ENCODE measurements at regions not wholly inside any gene's neighbourhood (a gene's known extent, or its start where the extent isn't known, plus 50 kb on each side); places are given as distances from the start of the nearest gene placed in this dataset.
"Not testable (repeated sequence)": the region's sequence is repeated elsewhere in the genome, so short reads cannot be mapped to it uniquely, and the experiment has no call there.

DNA sequence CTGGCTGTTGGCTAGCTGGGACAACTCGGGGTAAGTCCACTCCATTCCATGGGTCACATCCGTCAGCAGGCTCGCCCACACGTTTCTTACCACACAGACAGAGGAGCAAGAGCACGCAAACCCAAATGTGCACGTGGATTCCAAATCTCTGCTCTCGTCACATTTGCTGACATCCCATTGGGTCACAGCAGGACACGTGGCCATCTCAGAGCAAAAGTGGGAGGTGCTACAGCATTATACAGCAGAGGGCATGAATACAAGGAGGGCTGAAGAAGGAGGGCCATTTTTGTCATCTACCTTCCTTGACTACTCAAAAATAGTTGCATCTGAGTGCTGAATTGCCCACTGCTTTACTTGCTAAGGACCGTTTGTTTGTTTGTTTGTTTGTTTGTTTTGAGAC is 84.7 kb downstream of the RBBP6 start:
- H3K36me3 Mint-ChIP-seq (ENCODE audit: low read depth): no peaks in the 10 kb centered on the region
- intact Hi-C loops (cut with micrococcal nuclease): no loop called here
- H3K27me3 Mint-ChIP-seq (ENCODE audit: low read depth): peaks cover 6% of the 10 kb centered on the region
- H3K27ac Mint-ChIP-seq: no peak overlapping the region
- H3K9me3 Mint-ChIP-seq: no peaks in the 10 kb centered on the region
- no peaks in the 10 kb centered on the region for H3K4me1 Mint-ChIP-seq (ENCODE audit: low read depth)
- no peak for DNase-seq (ENCODE audit: low spot score)
- no peak overlapping the region for H3K4me3 Mint-ChIP-seq (ENCODE audit: low read depth)

DNA sequence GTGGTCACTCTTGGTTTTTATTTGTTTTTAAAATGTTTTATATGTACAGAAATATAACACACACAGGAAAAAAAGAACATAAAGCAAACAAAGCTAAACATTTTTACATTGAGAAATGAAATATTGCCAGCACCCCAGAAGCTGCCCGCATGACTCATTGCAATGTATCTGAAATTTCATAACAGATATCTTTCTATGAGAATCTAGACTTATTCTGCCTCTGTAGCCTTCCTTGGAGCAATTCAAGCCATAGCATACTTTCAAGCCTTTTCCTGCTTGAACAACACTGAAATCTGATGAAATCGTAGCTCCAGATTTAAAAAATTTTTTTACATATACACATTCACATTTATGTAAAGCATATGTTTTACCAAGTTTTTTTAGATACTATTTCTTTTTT is 86.9 kb downstream of the RBBP6 start:
- Mint-ChIP-seq H3K27ac (no peak overlapping the region), H3K4me1 (ENCODE audit: low read depth) (no peaks in the 10 kb centered on the region), H3K27me3 (ENCODE audit: low read depth) (peaks cover 6% of the 10 kb centered on the region), H3K4me3 (ENCODE audit: low read depth) (no peak overlapping the region), H3K36me3 (ENCODE audit: low read depth) (no peaks in the 10 kb centered on the region), H3K9me3 (no peaks in the 10 kb centered on the region)
- intact Hi-C loops (cut with micrococcal nuclease): no loop called here
- no peak for DNase-seq (ENCODE audit: low spot score)

DNA sequence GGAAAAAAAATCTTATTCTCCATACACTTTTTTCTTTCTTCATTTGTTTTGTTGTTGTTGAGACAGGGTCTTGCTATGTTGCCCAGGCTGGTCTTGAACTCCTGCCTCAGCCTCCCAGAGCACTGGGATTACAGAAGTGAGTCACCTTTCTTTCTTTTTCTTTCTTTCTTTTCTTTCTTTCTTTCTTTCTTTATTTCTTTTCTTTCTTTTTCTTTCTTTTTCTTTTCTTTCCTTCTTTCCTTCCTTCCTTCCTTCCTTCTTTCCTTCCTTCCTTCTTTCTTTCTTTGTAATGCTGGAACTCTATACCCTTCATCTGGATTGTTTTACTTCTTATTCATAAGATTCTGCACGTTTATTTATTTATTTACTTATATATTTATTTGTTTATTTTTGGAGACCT is 94.5 kb upstream of the TNRC6A start:
- Mint-ChIP-seq H3K27me3 (ENCODE audit: low read depth) (peaks cover 3% of the 10 kb centered on the region), H3K36me3 (ENCODE audit: low read depth) (no peaks in the 10 kb centered on the region), H3K9me3 (no peaks in the 10 kb centered on the region), H3K27ac (no peak overlapping the region), H3K4me1 (ENCODE audit: low read depth) (no peaks in the 10 kb centered on the region), H3K4me3 (ENCODE audit: low read depth) (no peak overlapping the region)
- intact Hi-C loops (cut with micrococcal nuclease): no loop called here
- DNase-seq (ENCODE audit: low spot score): no peak

DNA sequence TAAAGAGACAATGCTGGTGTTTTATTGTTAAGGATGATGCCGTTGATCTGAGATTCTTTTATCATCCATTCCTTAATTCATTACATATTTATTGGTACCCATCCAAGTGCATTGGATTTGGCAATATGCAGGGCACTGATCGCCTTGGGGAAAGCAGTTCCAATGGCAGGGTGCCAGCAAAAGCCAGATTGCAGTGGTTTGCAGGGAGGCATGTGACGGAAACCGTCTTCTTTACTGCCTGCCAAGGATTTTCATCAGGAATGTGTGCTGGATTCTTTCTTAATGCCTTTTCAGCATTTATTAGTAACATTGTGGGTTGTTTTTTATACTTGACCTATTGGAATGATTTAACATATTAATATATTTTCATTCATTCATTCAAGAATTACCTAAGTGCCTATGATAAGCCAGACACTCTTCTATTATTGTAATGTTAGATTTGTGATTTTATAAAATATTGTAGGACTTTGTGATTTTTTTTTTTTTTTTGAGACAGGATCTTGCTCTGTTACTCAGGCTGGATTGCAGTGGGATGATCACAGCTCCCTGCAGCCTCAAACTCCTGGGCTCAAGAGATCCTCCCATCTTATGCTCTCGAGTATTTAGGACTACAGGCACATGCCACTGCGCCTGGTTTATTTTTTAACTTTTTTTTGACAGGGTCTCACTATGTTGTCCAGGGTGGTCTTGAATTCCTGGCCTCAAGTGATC is 93.4 kb upstream of the TNRC6A start:
- Mint-ChIP-seq H3K27ac (no peak overlapping the region), H3K9me3 (no peaks in the 10 kb centered on the region), H3K36me3 (ENCODE audit: low read depth) (no peaks in the 10 kb centered on the region), H3K4me3 (ENCODE audit: low read depth) (no peak overlapping the region), H3K4me1 (ENCODE audit: low read depth) (no peaks in the 10 kb centered on the region), H3K27me3 (ENCODE audit: low read depth) (no peaks in the 10 kb centered on the region)
- DNase-seq (ENCODE audit: low spot score): no peak
- intact Hi-C loops (cut with micrococcal nuclease): no loop called here

DNA sequence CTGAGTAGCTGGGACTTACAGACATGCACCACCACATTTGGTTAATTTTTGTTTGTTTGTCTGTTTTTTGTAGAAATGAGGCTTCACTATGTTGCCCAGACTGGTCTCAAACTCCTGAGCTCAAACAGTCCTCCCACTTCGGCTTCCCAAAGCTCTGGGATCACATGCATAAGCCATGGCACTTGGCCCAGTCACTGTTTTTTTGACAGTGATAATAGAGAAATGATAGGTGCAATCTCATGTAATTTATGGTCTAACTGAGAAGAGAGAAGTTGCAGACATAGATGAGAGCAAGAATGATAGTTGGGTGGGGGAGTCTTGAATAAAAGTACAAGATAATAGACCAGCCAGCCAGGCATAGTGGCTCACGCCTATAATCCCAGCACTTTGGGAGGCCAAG is 89.7 kb upstream of the TNRC6A start:
- no peak overlapping the region for H3K4me3 Mint-ChIP-seq (ENCODE audit: low read depth)
- no peak for DNase-seq (ENCODE audit: low spot score)
- no peaks in the 10 kb centered on the region for H3K36me3 Mint-ChIP-seq (ENCODE audit: low read depth)
- H3K4me1 Mint-ChIP-seq (ENCODE audit: low read depth): no peaks in the 10 kb centered on the region
- no peaks in the 10 kb centered on the region for H3K9me3 Mint-ChIP-seq
- H3K27ac Mint-ChIP-seq: no peak overlapping the region
- intact Hi-C loops (cut with micrococcal nuclease): no loop called here
- no peaks in the 10 kb centered on the region for H3K27me3 Mint-ChIP-seq (ENCODE audit: low read depth)

DNA sequence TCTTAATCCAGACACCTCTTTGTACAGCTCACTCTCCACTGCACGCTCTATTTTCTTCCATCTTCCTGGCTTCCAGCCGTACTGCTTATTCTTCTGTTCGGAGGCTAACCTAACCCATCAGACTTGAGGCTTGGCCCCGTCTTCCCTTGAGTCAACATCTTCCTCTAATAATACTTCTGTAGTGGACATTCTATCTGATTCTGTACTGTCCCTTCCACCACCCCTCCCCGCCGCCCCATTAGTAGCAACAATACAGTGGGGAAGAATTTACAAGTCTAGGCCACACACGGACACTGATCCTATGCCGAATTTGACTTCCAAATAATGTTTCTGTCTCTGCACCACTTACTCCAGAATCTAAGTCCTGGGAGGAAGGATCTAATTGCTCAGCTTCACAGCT is 86.0 kb upstream of the TNRC6A start:
- intact Hi-C loops (cut with micrococcal nuclease): no loop called here
- no peak for DNase-seq (ENCODE audit: low spot score)
- no peaks in the 10 kb centered on the region for H3K9me3 Mint-ChIP-seq
- no peak overlapping the region for H3K4me3 Mint-ChIP-seq (ENCODE audit: low read depth)
- H3K27me3 Mint-ChIP-seq (ENCODE audit: low read depth): peaks cover 5% of the 10 kb centered on the region
- H3K27ac Mint-ChIP-seq: no peak overlapping the region
- H3K36me3 Mint-ChIP-seq (ENCODE audit: low read depth): no peaks in the 10 kb centered on the region
- no peaks in the 10 kb centered on the region for H3K4me1 Mint-ChIP-seq (ENCODE audit: low read depth)

DNA sequence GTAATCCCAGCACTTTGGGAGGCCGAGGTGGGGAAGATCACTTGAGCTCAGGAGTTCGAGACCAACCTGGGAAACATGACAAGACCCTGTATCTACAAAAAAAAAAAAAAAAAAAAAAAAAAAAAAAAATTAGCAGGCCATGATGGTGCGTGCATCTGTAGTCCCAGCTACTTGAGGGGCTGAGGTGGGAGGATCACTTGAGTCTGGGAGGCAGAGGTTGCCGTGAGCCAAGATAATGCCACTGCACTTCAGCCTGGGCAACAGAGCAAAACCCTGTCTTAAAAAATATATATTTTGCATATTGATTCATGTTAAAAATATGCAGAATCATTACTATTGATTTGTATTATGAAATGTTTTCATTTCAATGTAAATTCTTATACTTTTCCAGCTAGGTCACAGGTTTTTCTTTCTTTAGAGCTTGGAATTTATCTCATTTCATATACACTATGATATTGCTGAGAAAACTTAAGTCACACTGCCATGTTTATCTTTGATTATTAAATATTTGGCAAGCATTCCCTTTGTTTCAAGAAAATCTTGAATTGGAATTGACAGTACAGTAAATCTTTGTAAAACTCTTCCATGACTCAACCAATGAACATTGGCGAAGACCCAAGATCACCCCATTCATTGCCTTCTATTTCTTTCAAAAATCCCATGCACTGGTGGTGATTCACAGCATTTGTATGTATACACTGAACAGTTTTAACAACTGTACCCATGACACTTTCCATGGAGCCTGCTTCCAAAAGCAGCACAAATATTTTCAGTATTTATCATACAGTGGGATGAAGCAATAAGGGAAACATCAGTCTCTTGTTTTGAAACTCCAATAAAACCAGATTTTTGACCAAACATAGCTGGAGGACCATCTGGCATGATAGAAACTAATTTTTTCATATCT is 83.5 kb upstream of the TNRC6A start:
- peaks cover 5% of the 10 kb centered on the region for H3K27me3 Mint-ChIP-seq (ENCODE audit: low read depth)
- no peaks in the 10 kb centered on the region for H3K9me3 Mint-ChIP-seq
- intact Hi-C loops (cut with micrococcal nuclease): no loop called here
- no peak overlapping the region for H3K27ac Mint-ChIP-seq
- H3K36me3 Mint-ChIP-seq (ENCODE audit: low read depth): no peaks in the 10 kb centered on the region
- DNase-seq (ENCODE audit: low spot score): no peak
- H3K4me3 Mint-ChIP-seq (ENCODE audit: low read depth): no peak overlapping the region
- H3K4me1 Mint-ChIP-seq (ENCODE audit: low read depth): no peaks in the 10 kb centered on the region

DNA sequence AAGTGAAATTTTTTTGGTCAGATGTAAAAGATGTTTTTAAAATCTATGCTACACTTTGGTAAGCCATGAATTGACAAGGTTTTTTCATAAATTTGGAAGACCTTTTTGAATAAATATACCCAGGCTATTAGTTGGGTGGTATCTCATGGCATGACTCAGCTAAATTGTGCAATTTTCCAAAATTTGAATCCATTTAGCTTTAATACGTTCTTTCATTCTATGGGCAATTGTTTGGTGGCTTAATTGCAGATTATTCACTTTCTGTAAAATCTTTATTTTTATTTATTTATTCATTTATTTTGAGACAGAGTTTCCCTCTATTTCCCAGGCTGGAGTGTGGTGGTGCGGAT is 82.8 kb upstream of the TNRC6A start:
- no peak for DNase-seq (ENCODE audit: low spot score)
- Mint-ChIP-seq H3K27ac (no peak overlapping the region), H3K9me3 (no peaks in the 10 kb centered on the region), H3K36me3 (ENCODE audit: low read depth) (no peaks in the 10 kb centered on the region), H3K27me3 (ENCODE audit: low read depth) (peaks cover 5% of the 10 kb centered on the region), H3K4me3 (ENCODE audit: low read depth) (no peak overlapping the region), H3K4me1 (ENCODE audit: low read depth) (no peaks in the 10 kb centered on the region)
- intact Hi-C loops (cut with micrococcal nuclease): no loop called here

DNA sequence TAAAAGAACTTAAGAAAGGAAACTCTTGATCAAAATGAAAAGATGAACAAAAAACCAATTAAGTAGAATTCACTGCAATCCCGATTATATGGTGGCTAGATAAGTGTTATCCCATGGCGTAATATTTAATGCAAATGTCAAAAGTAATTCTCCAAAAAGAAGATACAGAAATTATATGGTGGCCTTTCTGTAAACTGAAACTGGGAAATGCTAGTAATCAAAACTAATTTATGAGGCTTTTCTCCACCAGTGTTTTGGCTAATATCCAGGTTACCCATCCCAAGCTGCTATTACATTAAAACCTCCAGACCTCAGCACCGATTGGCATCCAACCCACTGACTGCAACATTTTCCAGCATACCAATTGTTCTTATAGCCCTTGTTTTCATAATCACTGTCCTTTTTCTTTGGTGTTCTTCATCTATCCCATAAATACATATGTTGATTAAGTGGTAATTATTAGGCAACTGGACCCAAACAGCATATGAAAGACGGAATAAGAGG is 77.2 kb upstream of the TNRC6A start:
- Mint-ChIP-seq H3K36me3 (ENCODE audit: low read depth) (no peaks in the 10 kb centered on the region), H3K27me3 (ENCODE audit: low read depth) (peaks cover 5% of the 10 kb centered on the region), H3K27ac (no peak overlapping the region), H3K9me3 (no peaks in the 10 kb centered on the region), H3K4me1 (ENCODE audit: low read depth) (peaks cover 1% of the 10 kb centered on the region), H3K4me3 (ENCODE audit: low read depth) (no peak overlapping the region)
- DNase-seq (ENCODE audit: low spot score): no peak
- intact Hi-C loops (cut with micrococcal nuclease): no loop called here

DNA sequence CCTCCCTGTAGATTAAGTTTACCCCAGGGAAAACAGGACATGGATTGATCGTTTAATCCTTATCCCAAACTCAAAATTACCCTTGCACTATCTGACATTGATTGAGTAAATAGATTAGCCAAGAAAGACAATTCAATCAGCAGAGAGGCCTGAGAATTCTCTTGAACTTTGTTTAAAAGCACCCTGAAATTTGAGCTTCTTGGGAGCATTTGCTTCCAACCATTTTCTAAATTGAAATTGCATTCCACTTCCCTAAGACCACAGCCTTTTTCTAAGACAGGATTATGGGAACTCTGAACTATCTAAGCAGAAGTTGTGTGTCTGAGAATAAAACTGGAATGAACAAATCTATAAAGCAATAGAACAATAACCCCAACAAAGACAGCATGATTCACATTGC is 76.6 kb upstream of the TNRC6A start:
- Mint-ChIP-seq H3K4me1 (ENCODE audit: low read depth) (peaks cover 1% of the 10 kb centered on the region), H3K27me3 (ENCODE audit: low read depth) (peaks cover under 1% of the 10 kb centered on the region), H3K27ac (no peak overlapping the region), H3K36me3 (ENCODE audit: low read depth) (no peaks in the 10 kb centered on the region), H3K4me3 (ENCODE audit: low read depth) (no peak overlapping the region), H3K9me3 (no peaks in the 10 kb centered on the region)
- DNase-seq (ENCODE audit: low spot score): no peak
- intact Hi-C loops (cut with micrococcal nuclease): no loop called here

DNA sequence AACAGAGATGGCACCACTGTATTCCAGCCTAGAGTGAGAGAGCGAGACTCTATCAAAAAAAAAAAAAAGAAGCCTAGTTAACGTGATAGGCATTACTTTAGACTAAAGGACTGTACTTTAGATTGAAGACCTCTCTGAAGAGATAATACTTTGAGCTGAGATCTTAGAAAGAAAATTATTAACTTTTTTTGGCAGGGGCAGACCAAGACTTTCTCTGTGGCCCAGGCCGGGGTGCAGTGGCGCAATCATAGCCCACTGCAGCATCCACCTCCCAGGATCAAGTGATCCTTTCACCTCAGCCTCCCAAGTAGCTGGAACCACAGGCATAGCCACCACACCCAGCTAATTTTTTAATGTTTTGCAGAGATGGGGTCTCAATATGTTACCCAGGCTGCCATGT is 75.7 kb upstream of the TNRC6A start:
- Mint-ChIP-seq H3K27ac (no peak overlapping the region), H3K9me3 (no peaks in the 10 kb centered on the region), H3K36me3 (ENCODE audit: low read depth) (no peaks in the 10 kb centered on the region), H3K27me3 (ENCODE audit: low read depth) (no peaks in the 10 kb centered on the region), H3K4me1 (ENCODE audit: low read depth) (peaks cover 1% of the 10 kb centered on the region), H3K4me3 (ENCODE audit: low read depth) (no peak overlapping the region)
- no peak for DNase-seq (ENCODE audit: low spot score)
- intact Hi-C loops (cut with micrococcal nuclease): no loop called here

DNA sequence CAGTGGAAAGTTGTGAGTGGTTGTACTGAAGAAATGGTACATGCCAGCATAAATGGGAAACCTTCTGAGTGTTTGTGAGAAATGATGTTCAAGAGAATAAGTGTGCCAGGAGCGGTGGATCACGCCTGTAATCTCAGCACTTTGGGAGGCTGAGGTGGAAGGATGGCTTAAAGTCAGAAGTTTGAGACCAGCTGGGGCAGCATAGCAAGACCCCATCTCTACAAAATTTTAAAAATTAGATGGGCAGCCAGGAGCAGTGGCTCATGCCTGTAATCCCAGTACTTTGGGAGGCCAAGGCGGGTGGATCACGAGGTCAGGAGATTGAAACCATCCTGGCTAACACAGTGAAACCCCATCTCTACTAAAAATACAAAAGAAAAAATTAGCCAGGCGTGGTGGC is 63.5 kb upstream of the TNRC6A start:
- not testable (repeated sequence) for H3K36me3 Mint-ChIP-seq (ENCODE audit: low read depth); DNase-seq (ENCODE audit: low spot score); H3K9me3 Mint-ChIP-seq; H3K27me3 Mint-ChIP-seq (ENCODE audit: low read depth); H3K4me3 Mint-ChIP-seq (ENCODE audit: low read depth)
- H3K27ac Mint-ChIP-seq: peak overlapping the region; percentile 2
- H3K4me1 Mint-ChIP-seq (ENCODE audit: low read depth): peaks cover 35% of the 10 kb centered on the region
- intact Hi-C loops (cut with micrococcal nuclease): loop anchor here (10.0 kb wide), 3 partner anchors 81 to 1299 kb away; no protein-coding TSS in a partner anchor

DNA sequence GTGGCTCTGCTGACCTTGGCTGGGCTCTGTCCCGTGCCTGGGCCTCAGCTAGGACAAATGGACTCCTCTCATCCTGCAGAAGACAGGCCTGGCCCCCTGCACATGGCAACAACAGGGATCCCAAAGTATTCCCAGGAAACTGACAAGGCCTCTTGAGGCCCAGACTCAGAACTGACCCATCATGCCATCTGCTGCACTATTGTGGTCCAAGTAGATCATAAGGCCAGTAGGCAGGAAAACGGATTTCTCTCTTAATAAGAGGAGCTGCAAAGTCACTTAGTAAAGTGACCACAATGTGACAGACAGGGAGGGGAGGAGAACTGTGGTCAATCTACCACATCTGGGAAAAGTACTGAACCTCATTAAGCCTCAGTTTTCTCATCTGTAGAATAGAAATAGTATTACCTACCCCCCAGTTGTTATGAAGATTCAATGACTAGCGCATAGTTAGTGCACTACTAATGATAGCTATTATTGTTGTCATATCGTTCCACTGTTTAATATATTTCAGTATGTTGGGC is 62.1 kb upstream of the TNRC6A start:
- Mint-ChIP-seq H3K4me3 (ENCODE audit: low read depth) (no peak overlapping the region), H3K36me3 (ENCODE audit: low read depth) (no peaks in the 10 kb centered on the region), H3K9me3 (no peaks in the 10 kb centered on the region), H3K27me3 (ENCODE audit: low read depth) (no peaks in the 10 kb centered on the region), H3K27ac (peak overlapping the region; percentile 40), H3K4me1 (ENCODE audit: low read depth) (peaks cover 35% of the 10 kb centered on the region)
- no peak for DNase-seq (ENCODE audit: low spot score)
- intact Hi-C loops (cut with micrococcal nuclease): loop anchor here (10.0 kb wide), 3 partner anchors 83 to 1297 kb away; no protein-coding TSS in a partner anchor

Data from activated T-helper 2 cell treated with anti-CD3 and anti-CD28 coated beads, Interferon-gamma antibody, Interleukin-2, Interleukin-4, amounts not matched to agents 10 μg/mL and 5 μg/mL and 100 μg/mL, durations not matched to agents 14 hours and 24 hours and 36 hours (primary cell).